B cell (primary cell): ENCODE measurements at regions not wholly inside any gene's neighbourhood (a gene's known extent, or its start where the extent isn't known, plus 50 kb on each side); places are given as distances from the start of the nearest gene placed in this dataset.
"Not testable (repeated sequence)": the region's sequence is repeated elsewhere in the genome, so short reads cannot be mapped to it uniquely, and the experiment has no call there.

Source experiments
- ATAC-seq: fragments of 200-7000 bp; cut with Tn5 transposase; one replicate; pipeline ENCODE4 v1.10.0; 2021; ENCODE audit warnings: low read depth, mild to moderate bottlenecking, moderate number of reproducible peaks, moderate library complexity
- CTCF ChIA-PET: fragments of 350-600 bp; sonication (Branson Sonifier 250); formaldehyde crosslinking; loops from one replicate; lab custom pipeline; 2021; ENCODE audit warnings: antibody characterized with exemption, inconsistent platforms; lab: Charles Lee
- POLR2A ChIA-PET: fragments of 350-600 bp; sonication (Branson Sonifier 250); formaldehyde crosslinking; loops from one replicate; lab custom pipeline; 2021; ENCODE audit warnings: antibody characterized with exemption; lab: Charles Lee
- DNase-seq: peaks from one replicate; pipeline ENCODE4 v3.0.0; 2013
- H2AFZ ChIP-seq: 2 replicates; pipeline ENCODE4 v1.6.1; 2012; ENCODE audit warnings: mild to moderate bottlenecking, low read depth, low read length; ENCODE audit not compliant: insufficient read depth, poor library complexity, severe bottlenecking
- H3K27ac ChIP-seq, 2 donors: 1 replicate in 1 of 2; 2 replicates in 1 of 2; pipeline ENCODE4 v1.5.1; 2012 to 2013; ENCODE audit warnings: low read length in 2 of 2, mild to moderate bottlenecking in 2 of 2, moderate library complexity in 1 of 2
- H3K27me3 ChIP-seq, 4 experiments: fragments of 200-600 bp in 1 of 4; sonication (generic) in 1 of 4; replicated peaks in 1 of 4; 1 replicate in 2 of 4; 2 replicates in 2 of 4; pipeline versions ENCODE4 v1.6.1 to v1.7.0; 2013 to 2016; ENCODE audit warnings: low read length in 3 of 4, mild to moderate bottlenecking in 2 of 4, mixed read lengths in 1 of 4, moderate library complexity in 1 of 4; ENCODE audit not compliant: insufficient read depth in 4 of 4, control insufficient read depth in 3 of 4; ENCODE audit errors: control extremely low read depth in 1 of 4
- H3K36me3 ChIP-seq, 2 experiments: replicated peaks in 1 of 2; 1 replicate in 1 of 2; 2 replicates in 1 of 2; pipeline versions ENCODE4 v1.6.1 to v1.7.1; 2013; ENCODE audit warnings: low read length in 1 of 2; ENCODE audit not compliant: insufficient read depth in 2 of 2, control insufficient read depth in 1 of 2; ENCODE audit errors: control extremely low read depth in 1 of 2, extremely low read depth in 1 of 2
- H3K4me1 ChIP-seq, 2 donors: fragments of 200-600 bp in 1 of 2; sonication (generic) in 1 of 2; 1 replicate in 1 of 2; 2 replicates in 1 of 2; pipeline versions ENCODE4 v1.5.1 to v1.6.1; 2013 to 2017; ENCODE audit warnings: low read length in 2 of 2; ENCODE audit not compliant: control insufficient read depth in 2 of 2, insufficient read depth in 2 of 2
- H3K4me2 ChIP-seq: replicated peaks from 2 replicates; pipeline ENCODE3; 2012; ENCODE audit warnings: mild to moderate bottlenecking, low read depth, low read length; ENCODE audit not compliant: poor library complexity, severe bottlenecking
- H3K4me3 ChIP-seq, 5 experiments: fragments of 200-600 bp in 1 of 5; sonication (generic) in 1 of 5; 1 replicate in 3 of 5; 2 replicates in 2 of 5; pipeline versions ENCODE4 v1.5.1 to v1.7.0; 2011 to 2016; ENCODE audit warnings: low read length in 4 of 5, mild to moderate bottlenecking in 4 of 5, low read depth in 2 of 5, control low read depth in 1 of 5, moderate library complexity in 1 of 5; ENCODE audit not compliant: insufficient read depth in 1 of 5; ENCODE audit errors: control extremely low read depth in 1 of 5, extremely low read depth in 1 of 5
- H3K79me2 ChIP-seq: fragments of 200-600 bp; sonication (generic); one replicate; pipeline ENCODE4 v1.6.0; 2016; ENCODE audit warnings: low read length; ENCODE audit not compliant: control insufficient read depth, insufficient read depth
- H3K9ac ChIP-seq: fragments of 200-600 bp; sonication (generic); 2 replicates; pipeline ENCODE4 v1.6.1; 2017; ENCODE audit warnings: mild to moderate bottlenecking, low read length, moderate library complexity
- H3K9me3 ChIP-seq, 3 donors: one replicate each; pipeline versions ENCODE4 v1.6.1 to v1.7.1; 2013; ENCODE audit warnings: low read length in 2 of 3; ENCODE audit not compliant: control insufficient read depth in 2 of 3, insufficient read depth in 1 of 3; ENCODE audit errors: control extremely low read depth in 1 of 3
- H4K20me1 ChIP-seq: 2 replicates; pipeline ENCODE4 v1.6.0; 2012; ENCODE audit warnings: mild to moderate bottlenecking, low read length; ENCODE audit not compliant: insufficient read depth, control insufficient read depth, poor library complexity, severe bottlenecking
- H3K27ac Mint-ChIP-seq: one replicate; pipeline ENCODE4 v1.8.0; 2021; ENCODE audit warnings: mixed read lengths
- H3K27me3 Mint-ChIP-seq: one replicate; pipeline ENCODE4 v1.8.0; 2021; ENCODE audit warnings: mixed read lengths
- H3K4me1 Mint-ChIP-seq: one replicate; pipeline ENCODE4 v1.8.0; 2021; ENCODE audit warnings: mixed read lengths
- H3K4me3 Mint-ChIP-seq: one replicate; pipeline ENCODE4 v1.8.0; 2021; ENCODE audit warnings: mixed read lengths
- H3K9me3 Mint-ChIP-seq: one replicate; pipeline ENCODE4 v1.8.0; 2022; ENCODE audit warnings: mixed read lengths; ENCODE audit not compliant: insufficient read depth
- EZH2 ChIP-seq: IDR thresholded peaks from 2 replicates; pipeline ENCODE4 v1.6.1; 2012; ENCODE audit warnings: borderline replicate concordance, low read depth, mild to moderate bottlenecking, moderate library complexity, low read length; ENCODE audit not compliant: insufficient read depth, poor library complexity, severe bottlenecking
- WGBS: methylation state at CpG from one replicate; pipeline ENCODE4 v1.1.5; 2013; ENCODE audit warnings: missing lambda C conversion rate; ENCODE audit not compliant: insufficient coverage; 5-methylcytosine and 5-hydroxymethylcytosine counted together
- intact Hi-C: fragments of 100-400 bp; cut with micrococcal nuclease; formaldehyde crosslinking; loops from one replicate; pipeline ENCODE4 v1.10.0; 2022
- TF ChIP-seq, protein P1 (sequence below): fragments of 200-600 bp; IDR thresholded peaks from one replicate; pipeline ENCODE4 v1.8.0; 2022; ENCODE audit warnings: antibody characterized with exemption, mild to moderate bottlenecking

GRCh38 chr5:108503986-108504385 lies 122.1 kb upstream of the FBXL17 start:
- no peaks in the 10 kb centered on the region for H3K4me1 Mint-ChIP-seq
- intact Hi-C loops, result no loop called here
- H3K27me3 Mint-ChIP-seq, result peaks cover 7% of the 10 kb centered on the region
- Histone ChIP-seq H3K9me3 (peaks cover 0 to 8% (median 0%) of the 10 kb centered on the region in 3 donors), H3K4me2 (no peak overlapping the region), H3K79me2 (no peaks in the 10 kb centered on the region), H4K20me1 (no peaks in the 10 kb centered on the region), H3K4me3 (no peak overlapping the region), H3K4me1 (no peaks in the 10 kb centered on the region), H3K36me3 (no peaks in the 10 kb centered on the region), H3K27me3 (peaks cover 0 to 3% (median 0%) of the 10 kb centered on the region in 4 experiments), H3K27ac (no peak overlapping the region), H2AFZ (no peak overlapping the region), H3K9ac (no peak overlapping the region)
- no peak for DNase-seq
- no peak for ATAC-seq
- CTCF ChIA-PET, result no interaction called here
- no peak for TF ChIP-seq EZH2
- TF ChIP-seq, protein P1, sequence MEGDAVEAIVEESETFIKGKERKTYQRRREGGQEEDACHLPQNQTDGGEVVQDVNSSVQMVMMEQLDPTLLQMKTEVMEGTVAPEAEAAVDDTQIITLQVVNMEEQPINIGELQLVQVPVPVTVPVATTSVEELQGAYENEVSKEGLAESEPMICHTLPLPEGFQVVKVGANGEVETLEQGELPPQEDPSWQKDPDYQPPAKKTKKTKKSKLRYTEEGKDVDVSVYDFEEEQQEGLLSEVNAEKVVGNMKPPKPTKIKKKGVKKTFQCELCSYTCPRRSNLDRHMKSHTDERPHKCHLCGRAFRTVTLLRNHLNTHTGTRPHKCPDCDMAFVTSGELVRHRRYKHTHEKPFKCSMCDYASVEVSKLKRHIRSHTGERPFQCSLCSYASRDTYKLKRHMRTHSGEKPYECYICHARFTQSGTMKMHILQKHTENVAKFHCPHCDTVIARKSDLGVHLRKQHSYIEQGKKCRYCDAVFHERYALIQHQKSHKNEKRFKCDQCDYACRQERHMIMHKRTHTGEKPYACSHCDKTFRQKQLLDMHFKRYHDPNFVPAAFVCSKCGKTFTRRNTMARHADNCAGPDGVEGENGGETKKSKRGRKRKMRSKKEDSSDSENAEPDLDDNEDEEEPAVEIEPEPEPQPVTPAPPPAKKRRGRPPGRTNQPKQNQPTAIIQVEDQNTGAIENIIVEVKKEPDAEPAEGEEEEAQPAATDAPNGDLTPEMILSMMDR, result no peak
- WGBS, result 100% methylated on average over 1 of the region's 2 CpGs
- POLR2A ChIA-PET, result no interaction called here
- peaks cover 10% of the 10 kb centered on the region for H3K9me3 Mint-ChIP-seq
- H3K4me3 Mint-ChIP-seq, result no peak overlapping the region
- no peak overlapping the region for H3K27ac Mint-ChIP-seq

- WGBS, result no CpG with 5 or more reads among the region's 3 CpGs
- DNase-seq, H3K9ac ChIP-seq, ATAC-seq, H4K20me1 ChIP-seq, H3K79me2 ChIP-seq, H3K27ac ChIP-seq, H3K27ac Mint-ChIP-seq, H3K9me3 ChIP-seq, H3K4me1 ChIP-seq, H2AFZ ChIP-seq, H3K4me1 Mint-ChIP-seq, H3K4me2 ChIP-seq, intact Hi-C loops, H3K9me3 Mint-ChIP-seq, H3K27me3 Mint-ChIP-seq, H3K36me3 ChIP-seq, CTCF ChIA-PET, POLR2A ChIA-PET, H3K27me3 ChIP-seq, H3K4me3 Mint-ChIP-seq, H3K4me3 ChIP-seq: not testable (repeated sequence)
Measured at GRCh38 chr5:108495615-108496014, 113.7 kb upstream of the FBXL17 start.
